ENCODE measurements at regions not wholly inside any gene's neighbourhood (a gene's known extent, or its start where the extent isn't known, plus 50 kb on each side); places are given as distances from the start of the nearest gene placed in this dataset.
A peak's percentile ranks its signal among the peaks of the same experiment; 100 is the strongest.

DNA sequence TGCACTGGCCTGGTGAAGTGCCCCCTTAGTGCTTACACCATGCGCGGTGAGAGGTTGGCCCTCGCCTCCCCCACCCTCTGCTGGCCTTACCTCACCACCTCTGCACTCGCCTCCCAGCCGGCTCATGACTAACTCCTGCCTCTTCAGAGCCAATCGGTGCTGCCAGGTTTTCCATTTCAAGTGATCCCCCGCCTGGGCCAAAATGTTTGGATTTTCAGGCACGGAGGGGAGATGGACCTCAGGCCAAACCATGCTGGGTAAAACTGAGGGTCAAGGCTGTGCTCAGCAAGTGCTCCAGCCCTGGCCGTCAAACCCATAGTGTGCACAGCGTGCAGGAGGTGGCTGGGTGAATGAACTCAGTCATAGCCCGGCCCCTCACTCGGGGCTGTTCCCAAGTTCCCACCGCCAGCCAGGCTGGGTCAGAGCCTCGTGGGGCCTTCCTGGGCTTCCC, 175.4 kb downstream of the SEC14L1 start:
- H3K27me3 ChIP-seq (replicated peaks; ENCODE audit: control insufficient read depth, insufficient read depth, low read length, poor library complexity, severe bottlenecking) = no peaks in the 10 kb centered on the region
- H3K36me3 ChIP-seq (ENCODE audit: control insufficient read depth, insufficient read depth, low read length) = no peaks in the 10 kb centered on the region
- H3K4me1 ChIP-seq (ENCODE audit: control insufficient read depth, insufficient read depth, low read length, poor library complexity, severe bottlenecking) = peaks cover 15% of the 10 kb centered on the region
- no peak overlapping the region for H3K27ac ChIP-seq (ENCODE audit: insufficient read depth, low read length, poor library complexity, severe bottlenecking)
- H3K4me3 ChIP-seq (ENCODE audit: insufficient read depth, low read depth, low read length, poor library complexity, severe bottlenecking) = no peak overlapping the region
- no peaks in the 10 kb centered on the region for H3K9me3 ChIP-seq (ENCODE audit: control insufficient read depth, low read length)
- no peak for DNase-seq

DNA sequence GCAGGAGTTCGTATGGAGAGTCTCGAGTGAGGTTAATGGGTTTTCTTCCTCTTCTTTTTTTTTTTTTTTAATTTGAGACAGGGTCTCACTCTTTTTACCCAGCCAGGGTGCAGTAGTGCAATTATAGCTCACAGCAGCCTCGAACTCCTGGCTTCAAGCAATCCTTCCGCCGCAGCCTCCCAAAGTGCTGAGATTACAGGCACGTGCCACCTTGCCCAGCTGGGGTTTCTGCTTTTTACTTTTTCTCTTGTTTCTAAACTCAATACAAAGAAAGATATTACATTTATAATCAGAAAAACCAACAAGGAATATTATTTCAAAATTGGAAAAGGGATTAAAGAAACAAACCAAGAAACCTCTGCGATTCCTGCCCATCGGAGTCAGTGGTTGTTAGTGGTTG, 175.9 kb downstream of the SEC14L1 start:
- Histone ChIP-seq H3K4me3 (ENCODE audit: insufficient read depth, low read depth, low read length, poor library complexity, severe bottlenecking) (no peak overlapping the region), H3K4me1 (ENCODE audit: control insufficient read depth, insufficient read depth, low read length, poor library complexity, severe bottlenecking) (peaks cover 15% of the 10 kb centered on the region), H3K36me3 (ENCODE audit: control insufficient read depth, insufficient read depth, low read length) (no peaks in the 10 kb centered on the region), H3K27ac (ENCODE audit: insufficient read depth, low read length, poor library complexity, severe bottlenecking) (no peak overlapping the region), H3K27me3 (replicated peaks; ENCODE audit: control insufficient read depth, insufficient read depth, low read length, poor library complexity, severe bottlenecking) (no peaks in the 10 kb centered on the region), H3K9me3 (ENCODE audit: control insufficient read depth, low read length) (no peaks in the 10 kb centered on the region)
- DNase-seq = no peak

DNA sequence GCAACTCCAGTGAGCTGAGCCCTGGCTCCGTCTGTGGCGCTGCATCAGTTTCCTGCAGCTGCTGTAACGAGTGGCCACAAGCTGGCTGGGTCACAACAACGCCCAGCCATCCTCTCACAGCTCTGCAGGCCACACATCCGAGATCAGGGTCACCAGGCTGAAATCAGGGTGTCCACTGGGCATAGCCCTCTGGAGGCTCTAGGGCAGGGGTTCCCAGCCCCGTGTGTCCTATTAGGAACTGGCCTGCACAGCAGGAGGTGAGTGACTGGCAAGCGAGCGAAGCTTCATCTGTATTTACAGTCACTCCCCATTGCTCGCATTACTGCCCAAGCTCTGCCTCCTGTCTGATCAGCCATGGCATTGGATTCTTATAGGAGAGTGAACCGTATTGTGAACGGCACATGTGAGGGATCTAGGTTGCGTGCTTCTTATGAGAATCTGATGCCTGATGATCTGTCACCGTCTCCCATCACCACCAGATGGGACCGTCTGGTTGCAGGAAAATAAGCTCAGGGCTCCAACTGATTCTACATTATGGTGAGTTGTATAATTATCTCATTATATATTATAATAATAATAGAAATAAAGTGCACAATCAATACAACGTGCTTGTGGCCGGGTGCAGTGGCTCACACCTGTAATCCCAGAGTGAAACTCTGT, 176.5 kb downstream of the SEC14L1 start:
- Histone ChIP-seq H3K4me3 (ENCODE audit: insufficient read depth, low read depth, low read length, poor library complexity, severe bottlenecking) (no peak overlapping the region), H3K4me1 (ENCODE audit: control insufficient read depth, insufficient read depth, low read length, poor library complexity, severe bottlenecking) (peaks cover 15% of the 10 kb centered on the region), H3K27ac (ENCODE audit: insufficient read depth, low read length, poor library complexity, severe bottlenecking) (no peak overlapping the region), H3K27me3 (replicated peaks; ENCODE audit: control insufficient read depth, insufficient read depth, low read length, poor library complexity, severe bottlenecking) (no peaks in the 10 kb centered on the region), H3K36me3 (ENCODE audit: control insufficient read depth, insufficient read depth, low read length) (no peaks in the 10 kb centered on the region), H3K9me3 (ENCODE audit: control insufficient read depth, low read length) (no peaks in the 10 kb centered on the region)
- DNase-seq = no peak

DNA sequence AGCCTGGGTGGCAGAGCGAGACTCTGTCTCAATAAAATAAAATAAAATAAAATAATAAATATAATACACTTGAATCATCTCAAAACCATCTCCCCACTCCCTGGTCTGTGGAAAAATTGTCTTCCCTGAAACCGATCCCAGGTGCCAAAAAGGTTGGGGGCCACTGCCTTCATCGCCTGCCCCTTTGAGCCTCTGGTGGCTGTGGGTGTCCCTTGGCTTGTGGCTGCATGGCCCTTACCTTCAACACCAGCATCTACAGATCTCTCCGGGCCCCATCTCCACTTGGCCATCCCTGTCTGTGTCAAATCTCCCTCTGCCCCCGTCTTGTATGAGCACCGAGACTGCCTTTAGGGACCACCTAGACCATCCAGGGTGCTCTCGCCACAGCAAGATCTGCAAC, 177.3 kb downstream of the SEC14L1 start:
- DNase-seq = no peak
- Histone ChIP-seq H3K36me3 (ENCODE audit: control insufficient read depth, insufficient read depth, low read length) (no peaks in the 10 kb centered on the region), H3K27me3 (replicated peaks; ENCODE audit: control insufficient read depth, insufficient read depth, low read length, poor library complexity, severe bottlenecking) (no peaks in the 10 kb centered on the region), H3K4me3 (ENCODE audit: insufficient read depth, low read depth, low read length, poor library complexity, severe bottlenecking) (no peak overlapping the region), H3K9me3 (ENCODE audit: control insufficient read depth, low read length) (no peaks in the 10 kb centered on the region), H3K27ac (ENCODE audit: insufficient read depth, low read length, poor library complexity, severe bottlenecking) (no peak overlapping the region), H3K4me1 (ENCODE audit: control insufficient read depth, insufficient read depth, low read length, poor library complexity, severe bottlenecking) (peaks cover 17% of the 10 kb centered on the region)

DNA sequence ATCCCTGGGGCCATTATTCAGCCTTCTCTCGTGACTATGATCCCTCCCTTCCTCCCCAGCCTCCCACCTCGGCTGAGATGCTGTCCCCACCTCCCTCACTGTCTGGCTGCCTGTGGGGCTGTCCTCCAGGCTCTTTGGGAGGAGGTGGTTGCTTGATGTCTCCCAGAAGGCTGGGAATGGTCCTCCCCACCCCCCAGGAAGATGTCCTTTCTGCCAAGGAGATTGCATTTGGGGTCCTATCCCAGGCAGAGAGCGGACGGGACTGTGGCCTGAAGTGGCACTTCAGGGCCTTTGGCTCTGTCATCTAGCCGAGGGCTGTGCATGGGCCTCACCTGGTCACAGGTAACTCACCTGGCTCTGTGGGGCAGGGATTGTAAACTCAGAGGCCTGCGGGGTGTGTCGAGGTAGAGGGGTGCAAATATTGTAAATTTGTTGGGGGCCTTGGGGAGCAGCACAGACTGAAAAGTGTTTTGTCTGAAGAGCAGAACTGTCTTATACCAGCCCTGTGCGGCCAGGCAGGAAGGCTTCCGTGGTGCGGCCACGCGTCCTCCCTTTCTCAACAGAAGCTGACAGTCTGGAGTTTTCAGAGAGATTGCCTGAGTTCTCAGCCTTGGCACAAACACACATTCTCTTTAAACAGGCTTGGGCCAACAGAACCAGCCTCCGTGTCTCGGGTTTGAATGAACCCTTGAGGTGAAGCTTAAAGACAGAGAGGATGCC, 177.9 kb downstream of the SEC14L1 start:
- H3K36me3 ChIP-seq (ENCODE audit: control insufficient read depth, insufficient read depth, low read length) = no peaks in the 10 kb centered on the region
- peaks cover 23% of the 10 kb centered on the region for H3K4me1 ChIP-seq (ENCODE audit: control insufficient read depth, insufficient read depth, low read length, poor library complexity, severe bottlenecking)
- H3K27me3 ChIP-seq (replicated peaks; ENCODE audit: control insufficient read depth, insufficient read depth, low read length, poor library complexity, severe bottlenecking) = no peaks in the 10 kb centered on the region
- no peaks in the 10 kb centered on the region for H3K9me3 ChIP-seq (ENCODE audit: control insufficient read depth, low read length)
- no peak for DNase-seq
- peak overlapping the region; percentile 57 for H3K27ac ChIP-seq (ENCODE audit: insufficient read depth, low read length, poor library complexity, severe bottlenecking)
- H3K4me3 ChIP-seq (ENCODE audit: insufficient read depth, low read depth, low read length, poor library complexity, severe bottlenecking) = no peak overlapping the region

DNA sequence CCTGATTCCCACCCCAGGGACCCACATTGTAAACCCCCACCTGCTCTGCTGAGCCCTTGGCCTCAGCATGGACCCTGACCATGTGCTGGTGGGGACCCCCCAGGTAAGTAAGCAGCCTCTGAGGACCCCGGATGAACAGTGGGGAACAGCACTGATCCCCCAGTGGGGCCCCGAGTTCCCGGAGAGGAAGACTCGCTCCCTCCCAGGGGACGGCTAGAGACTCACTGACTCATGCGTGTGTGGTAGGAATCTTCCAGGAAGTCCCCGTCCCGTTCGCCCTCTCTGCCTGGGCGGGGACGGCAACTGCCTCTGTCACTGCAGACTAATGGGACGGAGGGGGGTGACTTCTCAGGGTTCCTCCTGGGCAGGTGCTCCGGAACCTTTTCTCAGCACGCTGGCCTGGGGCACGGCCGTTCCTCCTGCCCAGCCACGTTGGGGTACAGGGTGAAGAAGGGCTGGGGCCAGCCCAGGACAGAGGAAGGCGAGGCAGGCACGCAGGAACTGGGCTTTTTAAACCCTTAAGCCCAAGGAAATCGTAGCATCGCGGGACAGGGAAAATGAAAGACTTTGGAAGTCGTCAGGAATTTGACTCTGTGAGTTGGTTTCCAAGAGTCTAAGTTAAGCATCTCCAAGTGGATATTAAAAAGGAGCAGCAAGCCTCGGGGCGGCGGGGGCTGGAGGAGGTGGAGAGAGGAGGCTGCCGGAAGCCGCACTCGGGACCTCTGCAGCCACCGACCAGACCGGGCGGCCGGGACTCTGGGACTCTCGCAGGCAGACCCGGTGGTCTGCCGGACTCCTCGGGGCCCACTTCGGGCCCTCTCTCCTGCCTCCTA, 178.7 kb downstream of the SEC14L1 start:
- Histone ChIP-seq H3K9me3 (ENCODE audit: control insufficient read depth, low read length) (no peaks in the 10 kb centered on the region), H3K4me1 (ENCODE audit: control insufficient read depth, insufficient read depth, low read length, poor library complexity, severe bottlenecking) (peaks cover 31% of the 10 kb centered on the region), H3K36me3 (ENCODE audit: control insufficient read depth, insufficient read depth, low read length) (no peaks in the 10 kb centered on the region), H3K27me3 (replicated peaks; ENCODE audit: control insufficient read depth, insufficient read depth, low read length, poor library complexity, severe bottlenecking) (no peaks in the 10 kb centered on the region), H3K27ac (ENCODE audit: insufficient read depth, low read length, poor library complexity, severe bottlenecking) (peak overlapping the region; percentile 57), H3K4me3 (ENCODE audit: insufficient read depth, low read depth, low read length, poor library complexity, severe bottlenecking) (peak overlapping the region; percentile 11)
- DNase-seq = peak; percentile 47 to 51 (median 49)

DNA sequence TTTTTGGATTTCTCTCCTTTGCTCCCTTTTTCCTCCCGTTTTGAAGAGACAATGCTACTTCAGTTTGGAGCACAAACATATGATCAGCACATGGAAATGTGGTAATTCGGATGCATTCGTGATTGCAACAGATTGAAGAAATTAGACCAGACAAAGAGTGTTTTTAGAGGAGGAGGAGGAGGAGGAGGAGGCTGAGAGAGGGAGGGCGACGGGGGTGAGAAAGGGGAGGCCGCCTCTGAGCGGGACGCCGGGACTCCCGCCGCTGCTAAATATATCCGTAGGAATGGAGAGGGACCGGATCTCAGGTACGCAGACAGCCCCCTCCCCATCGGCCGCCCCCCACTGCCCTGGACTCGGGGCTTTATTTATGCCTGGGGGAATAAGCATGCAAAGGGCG, 179.3 kb downstream of the SEC14L1 start:
- H3K4me3 ChIP-seq (ENCODE audit: insufficient read depth, low read depth, low read length, poor library complexity, severe bottlenecking) = no peak overlapping the region
- no peaks in the 10 kb centered on the region for H3K27me3 ChIP-seq (replicated peaks; ENCODE audit: control insufficient read depth, insufficient read depth, low read length, poor library complexity, severe bottlenecking)
- peaks cover 32% of the 10 kb centered on the region for H3K4me1 ChIP-seq (ENCODE audit: control insufficient read depth, insufficient read depth, low read length, poor library complexity, severe bottlenecking)
- no peaks in the 10 kb centered on the region for H3K9me3 ChIP-seq (ENCODE audit: control insufficient read depth, low read length)
- no peak for DNase-seq
- H3K27ac ChIP-seq (ENCODE audit: insufficient read depth, low read length, poor library complexity, severe bottlenecking) = no peak overlapping the region
- no peaks in the 10 kb centered on the region for H3K36me3 ChIP-seq (ENCODE audit: control insufficient read depth, insufficient read depth, low read length)

DNA sequence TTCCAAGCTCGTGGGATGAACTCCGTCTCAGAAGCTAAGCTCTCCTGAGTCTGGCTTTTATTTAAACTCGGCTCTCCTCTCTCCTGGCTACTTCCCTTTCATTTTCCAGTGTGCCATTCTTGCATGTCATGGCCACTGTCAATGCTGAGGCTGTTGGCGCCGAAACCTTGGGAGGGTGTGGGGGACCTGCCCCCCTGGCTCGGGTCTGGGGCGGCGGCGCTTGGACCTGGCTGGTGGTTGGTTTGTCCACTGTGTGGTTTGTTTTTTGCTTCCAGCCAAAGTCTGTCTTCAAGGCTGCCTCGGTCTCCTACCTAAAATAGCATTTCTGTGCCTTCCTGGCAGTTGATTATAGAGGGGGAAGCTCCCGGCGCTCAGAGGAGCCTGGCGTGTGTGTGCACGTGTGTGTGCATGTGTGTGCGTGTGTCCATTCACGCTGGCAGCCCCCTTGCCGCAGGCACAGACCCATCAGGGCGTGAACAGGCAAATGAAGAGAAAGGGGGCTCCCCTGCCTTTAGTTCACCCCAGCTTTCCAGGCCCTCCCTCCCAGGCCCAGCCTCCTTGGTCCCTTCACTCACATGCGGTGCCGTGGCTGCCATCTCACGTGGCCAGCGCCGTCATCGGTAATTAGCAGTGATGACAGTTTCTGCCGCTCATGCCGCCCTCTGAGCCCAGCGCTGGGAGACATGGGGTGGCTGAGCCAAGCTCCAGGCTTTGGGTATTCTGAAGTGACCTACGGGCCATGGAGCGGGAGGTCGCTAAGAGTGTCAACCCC, 179.9 kb downstream of the SEC14L1 start:
- Histone ChIP-seq H3K27ac (ENCODE audit: insufficient read depth, low read length, poor library complexity, severe bottlenecking) (no peak overlapping the region), H3K27me3 (replicated peaks; ENCODE audit: control insufficient read depth, insufficient read depth, low read length, poor library complexity, severe bottlenecking) (no peaks in the 10 kb centered on the region), H3K4me1 (ENCODE audit: control insufficient read depth, insufficient read depth, low read length, poor library complexity, severe bottlenecking) (peaks cover 39% of the 10 kb centered on the region), H3K9me3 (ENCODE audit: control insufficient read depth, low read length) (no peaks in the 10 kb centered on the region), H3K4me3 (ENCODE audit: insufficient read depth, low read depth, low read length, poor library complexity, severe bottlenecking) (no peak overlapping the region), H3K36me3 (ENCODE audit: control insufficient read depth, insufficient read depth, low read length) (no peaks in the 10 kb centered on the region)
- no peak for DNase-seq

DNA sequence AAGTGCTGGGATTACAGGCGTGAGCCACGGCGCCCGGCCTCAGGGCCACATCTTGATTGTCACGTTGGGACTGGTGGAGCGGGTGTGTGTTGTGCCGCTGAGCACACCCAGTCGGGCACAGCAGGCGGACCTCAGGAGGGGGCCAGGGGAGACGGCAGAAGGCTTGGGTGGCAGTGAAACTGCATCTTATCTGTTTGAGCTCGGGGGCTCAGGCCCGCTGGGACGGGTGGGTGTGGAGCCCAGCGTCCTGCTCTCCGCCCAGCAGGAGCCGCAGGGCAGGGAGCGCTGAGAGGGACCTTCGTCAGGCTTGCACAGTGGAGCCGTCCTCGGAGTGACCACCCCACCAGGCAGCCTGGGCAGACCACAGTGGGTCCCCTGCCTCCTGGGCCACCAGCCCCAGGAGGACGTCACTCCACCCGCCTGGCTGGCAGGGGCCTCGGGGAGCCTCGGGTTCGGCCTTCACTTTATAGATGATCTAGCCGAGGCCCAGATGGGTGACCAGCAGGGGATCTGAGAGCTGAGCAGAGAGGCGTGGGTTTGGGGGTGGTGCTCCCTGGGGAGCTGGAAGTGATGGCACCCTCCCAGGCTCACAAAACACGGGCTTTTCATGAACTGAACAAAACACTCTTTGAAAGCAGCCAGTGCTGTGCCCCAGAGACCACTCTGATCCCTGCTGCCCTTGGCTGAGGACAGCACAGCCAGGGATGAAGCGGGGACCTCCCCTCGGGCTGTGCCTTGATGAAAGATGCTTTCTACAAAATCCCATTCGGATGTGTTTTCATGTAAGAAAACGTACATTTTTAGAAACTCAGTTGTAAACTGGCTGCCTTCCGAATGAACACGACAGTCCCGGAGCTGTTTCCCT, 181.1 kb downstream of the SEC14L1 start:
- Histone ChIP-seq H3K27ac (ENCODE audit: insufficient read depth, low read length, poor library complexity, severe bottlenecking) (no peak overlapping the region), H3K27me3 (replicated peaks; ENCODE audit: control insufficient read depth, insufficient read depth, low read length, poor library complexity, severe bottlenecking) (no peaks in the 10 kb centered on the region), H3K36me3 (ENCODE audit: control insufficient read depth, insufficient read depth, low read length) (no peaks in the 10 kb centered on the region), H3K4me3 (ENCODE audit: insufficient read depth, low read depth, low read length, poor library complexity, severe bottlenecking) (no peak overlapping the region), H3K4me1 (ENCODE audit: control insufficient read depth, insufficient read depth, low read length, poor library complexity, severe bottlenecking) (peaks cover 49% of the 10 kb centered on the region), H3K9me3 (ENCODE audit: control insufficient read depth, low read length) (no peaks in the 10 kb centered on the region)
- DNase-seq = no peak

Measured in effector memory CD4-positive, alpha-beta T cell (primary cell).